SK-N-MC (cell line): ENCODE measurements at regions not wholly inside any gene's neighbourhood (a gene's known extent, or its start where the extent isn't known, plus 50 kb on each side); places are given as distances from the start of the nearest gene placed in this dataset.

Experiments
- EZH2 ChIP-seq: fragments of 200-600 bp; sonication (generic); IDR thresholded peaks from one replicate; pipeline ENCODE4 v1.6.1; 2017; ENCODE audit warnings: antibody characterized with exemption
- POLR2AphosphoS5 ChIP-seq: IDR thresholded peaks from 2 replicates; pipeline ENCODE4 v1.6.1; 2012; ENCODE audit warnings: mild to moderate bottlenecking, low read depth, low read length, borderline replicate concordance

- TF ChIP-seq POLR2AphosphoS5 (no peak), EZH2 (no peak)
These were observed 169.1 kb downstream of the ERMARD start for GRCh38 chr6:169920359-169921020.
